ENCODE measurements at regions not wholly inside any gene's neighbourhood (a gene's known extent, or its start where the extent isn't known, plus 50 kb on each side); places are given as distances from the start of the nearest gene placed in this dataset.
A peak's percentile ranks its signal among the peaks of the same experiment; 100 is the strongest.

DNA sequence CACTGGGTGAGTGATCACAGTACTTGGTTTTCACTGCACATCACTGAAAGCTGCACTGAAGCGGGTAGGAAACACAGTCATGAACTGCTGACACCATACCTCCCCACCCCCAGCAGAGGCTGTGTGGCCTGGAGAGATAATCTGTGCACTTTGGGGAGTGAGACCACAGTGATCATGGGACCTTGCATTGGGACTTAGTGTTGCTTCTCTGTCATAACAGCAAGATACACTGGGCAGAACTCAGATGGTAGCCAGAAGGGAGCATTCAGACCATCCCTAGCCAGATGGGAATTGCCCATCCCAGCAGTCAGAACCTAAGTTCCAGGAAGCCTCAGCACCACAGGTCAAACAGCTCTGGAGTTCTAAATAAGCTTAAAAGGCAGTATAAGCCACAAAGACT is 346.4 kb upstream of the TMEM229A start:
- no peak for DNase-seq (ENCODE audit: extremely low spot score, unreplicated experiment)
- Mint-ChIP-seq H3K27ac (ENCODE audit: unreplicated experiment) (no peak overlapping the region), H3K9me3 (ENCODE audit: unreplicated experiment) (peaks cover 7% of the 10 kb centered on the region), H3K4me3 (ENCODE audit: unreplicated experiment) (no peak overlapping the region), H3K36me3 (ENCODE audit: unreplicated experiment) (no peaks in the 10 kb centered on the region), H3K4me1 (ENCODE audit: unreplicated experiment) (no peaks in the 10 kb centered on the region), H3K27me3 (ENCODE audit: unreplicated experiment) (no peaks in the 10 kb centered on the region)
- TF ChIP-seq, protein P1, sequence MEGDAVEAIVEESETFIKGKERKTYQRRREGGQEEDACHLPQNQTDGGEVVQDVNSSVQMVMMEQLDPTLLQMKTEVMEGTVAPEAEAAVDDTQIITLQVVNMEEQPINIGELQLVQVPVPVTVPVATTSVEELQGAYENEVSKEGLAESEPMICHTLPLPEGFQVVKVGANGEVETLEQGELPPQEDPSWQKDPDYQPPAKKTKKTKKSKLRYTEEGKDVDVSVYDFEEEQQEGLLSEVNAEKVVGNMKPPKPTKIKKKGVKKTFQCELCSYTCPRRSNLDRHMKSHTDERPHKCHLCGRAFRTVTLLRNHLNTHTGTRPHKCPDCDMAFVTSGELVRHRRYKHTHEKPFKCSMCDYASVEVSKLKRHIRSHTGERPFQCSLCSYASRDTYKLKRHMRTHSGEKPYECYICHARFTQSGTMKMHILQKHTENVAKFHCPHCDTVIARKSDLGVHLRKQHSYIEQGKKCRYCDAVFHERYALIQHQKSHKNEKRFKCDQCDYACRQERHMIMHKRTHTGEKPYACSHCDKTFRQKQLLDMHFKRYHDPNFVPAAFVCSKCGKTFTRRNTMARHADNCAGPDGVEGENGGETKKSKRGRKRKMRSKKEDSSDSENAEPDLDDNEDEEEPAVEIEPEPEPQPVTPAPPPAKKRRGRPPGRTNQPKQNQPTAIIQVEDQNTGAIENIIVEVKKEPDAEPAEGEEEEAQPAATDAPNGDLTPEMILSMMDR (IDR thresholded peaks at IDR 0.05), result no peak

DNA sequence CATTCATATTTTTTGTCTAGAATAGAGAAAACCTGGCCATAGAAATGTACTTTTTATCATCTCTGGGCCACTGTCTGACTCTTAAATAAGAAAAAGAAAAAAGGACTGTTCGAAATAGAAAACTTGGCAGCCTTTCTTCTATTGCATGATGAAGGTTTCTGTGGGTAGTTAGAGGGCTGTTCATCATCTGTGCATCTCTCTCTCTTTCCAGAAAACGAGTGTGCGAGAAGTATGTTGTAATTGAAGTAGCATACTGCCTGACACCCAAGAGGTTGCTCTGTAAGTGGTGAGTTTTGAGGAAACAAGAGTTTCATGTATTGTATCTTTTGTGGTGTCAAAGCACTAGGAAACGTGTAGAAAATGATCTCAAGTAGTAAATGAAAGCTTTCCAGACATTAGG is 343.2 kb upstream of the TMEM229A start:
- H3K27ac Mint-ChIP-seq (ENCODE audit: unreplicated experiment), result no peak overlapping the region
- H3K4me1 Mint-ChIP-seq (ENCODE audit: unreplicated experiment), result no peaks in the 10 kb centered on the region
- TF ChIP-seq, protein P1 (IDR thresholded peaks at IDR 0.05), result no peak
- H3K4me3 Mint-ChIP-seq (ENCODE audit: unreplicated experiment), result no peak overlapping the region
- DNase-seq (ENCODE audit: extremely low spot score, unreplicated experiment), result no peak
- no peaks in the 10 kb centered on the region for H3K27me3 Mint-ChIP-seq (ENCODE audit: unreplicated experiment)
- H3K36me3 Mint-ChIP-seq (ENCODE audit: unreplicated experiment), result no peaks in the 10 kb centered on the region
- no peaks in the 10 kb centered on the region for H3K9me3 Mint-ChIP-seq (ENCODE audit: unreplicated experiment)

DNA sequence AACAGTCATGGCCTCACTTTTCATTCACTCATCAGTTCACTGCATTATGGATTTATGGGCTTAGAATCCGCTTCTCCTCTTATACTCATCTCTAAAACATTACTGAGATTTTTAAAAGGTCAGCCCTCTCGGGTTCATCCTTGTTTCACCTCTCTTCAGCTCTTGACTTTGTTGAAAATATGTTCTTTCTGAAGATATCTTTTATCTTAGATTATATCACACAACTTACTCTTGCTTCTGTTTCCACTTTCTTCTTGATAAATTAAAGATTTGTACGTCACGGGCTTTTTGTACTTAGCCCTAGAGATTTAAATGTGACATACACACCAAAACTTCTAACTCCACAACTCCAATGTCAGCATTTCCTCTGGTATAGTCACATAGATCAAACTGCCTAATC is 342.5 kb upstream of the TMEM229A start:
- Mint-ChIP-seq H3K4me1 (ENCODE audit: unreplicated experiment) (no peaks in the 10 kb centered on the region), H3K36me3 (ENCODE audit: unreplicated experiment) (no peaks in the 10 kb centered on the region), H3K9me3 (ENCODE audit: unreplicated experiment) (no peaks in the 10 kb centered on the region), H3K4me3 (ENCODE audit: unreplicated experiment) (no peak overlapping the region), H3K27me3 (ENCODE audit: unreplicated experiment) (no peaks in the 10 kb centered on the region), H3K27ac (ENCODE audit: unreplicated experiment) (no peak overlapping the region)
- no peak for DNase-seq (ENCODE audit: extremely low spot score, unreplicated experiment)
- TF ChIP-seq, protein P1 (IDR thresholded peaks at IDR 0.05), result no peak

DNA sequence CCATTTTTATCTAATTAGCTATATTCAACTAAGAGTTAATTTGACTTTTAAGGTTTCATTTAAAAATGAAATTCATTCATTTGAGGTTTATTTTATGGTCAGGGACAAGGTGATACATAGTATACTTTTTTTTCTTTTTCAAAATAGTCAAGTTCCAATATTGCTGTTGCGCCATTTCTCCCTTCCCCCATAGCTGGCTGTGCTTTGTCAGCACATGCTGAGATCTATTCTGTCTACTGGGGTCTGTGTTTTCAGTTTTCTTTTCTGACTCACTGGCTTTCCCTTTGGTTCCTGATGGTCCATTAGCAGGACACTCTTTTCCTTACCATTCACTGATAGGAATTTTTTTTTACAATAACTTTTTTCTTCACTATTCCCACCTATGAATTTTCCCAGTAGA is 336.4 kb upstream of the TMEM229A start:
- Mint-ChIP-seq H3K36me3 (ENCODE audit: unreplicated experiment) (no peaks in the 10 kb centered on the region), H3K4me3 (ENCODE audit: unreplicated experiment) (no peak overlapping the region), H3K9me3 (ENCODE audit: unreplicated experiment) (peaks cover 9% of the 10 kb centered on the region), H3K27ac (ENCODE audit: unreplicated experiment) (peak overlapping the region; percentile 43), H3K27me3 (ENCODE audit: unreplicated experiment) (no peaks in the 10 kb centered on the region), H3K4me1 (ENCODE audit: unreplicated experiment) (peaks cover 7% of the 10 kb centered on the region)
- no peak for DNase-seq (ENCODE audit: extremely low spot score, unreplicated experiment)
- TF ChIP-seq, protein P1 (IDR thresholded peaks at IDR 0.05), result no peak

DNA sequence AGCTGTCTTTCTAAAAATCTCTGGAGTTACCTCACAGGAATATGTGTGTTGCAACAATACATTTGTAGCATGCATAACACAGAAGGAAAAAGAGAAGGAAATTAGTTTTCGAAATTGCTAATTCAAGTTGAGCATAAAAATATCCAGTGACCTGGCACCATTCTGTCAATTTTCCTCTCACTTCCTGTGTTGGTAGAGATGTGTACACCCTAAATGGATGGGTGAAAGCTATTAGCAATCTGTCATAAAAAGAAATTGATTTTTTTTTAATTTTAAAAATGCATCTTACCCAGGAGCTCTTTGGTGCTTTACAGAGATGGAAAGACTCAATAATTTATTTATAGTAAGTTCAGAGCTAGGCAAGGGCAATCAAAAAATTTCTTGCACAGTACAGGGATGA is 333.3 kb upstream of the TMEM229A start:
- H3K4me3 Mint-ChIP-seq (ENCODE audit: unreplicated experiment), result no peak overlapping the region
- TF ChIP-seq, protein P1 (IDR thresholded peaks at IDR 0.05), result no peak
- H3K27ac Mint-ChIP-seq (ENCODE audit: unreplicated experiment), result no peak overlapping the region
- no peaks in the 10 kb centered on the region for H3K27me3 Mint-ChIP-seq (ENCODE audit: unreplicated experiment)
- no peak for DNase-seq (ENCODE audit: extremely low spot score, unreplicated experiment)
- H3K4me1 Mint-ChIP-seq (ENCODE audit: unreplicated experiment), result peaks cover 7% of the 10 kb centered on the region
- H3K9me3 Mint-ChIP-seq (ENCODE audit: unreplicated experiment), result peaks cover 21% of the 10 kb centered on the region
- H3K36me3 Mint-ChIP-seq (ENCODE audit: unreplicated experiment), result peaks cover under 1% of the 10 kb centered on the region

Data from osteocyte (in vitro differentiated cells).